ENCODE measurements at regions not wholly inside any gene's neighbourhood (a gene's known extent, or its start where the extent isn't known, plus 50 kb on each side); places are given as distances from the start of the nearest gene placed in this dataset.
A peak's percentile ranks its signal among the peaks of the same experiment; 100 is the strongest.
"Not testable (repeated sequence)": the region's sequence is repeated elsewhere in the genome, so short reads cannot be mapped to it uniquely, and the experiment has no call there.

- DNase-seq (ENCODE audit: low spot score), result not testable (repeated sequence)
These were observed 94.3 kb downstream of the KCNJ12 start for GRCh38 chr17:21470422-21470821.

GRCh38 chr17:21470861-21471260, 94.7 kb downstream of the KCNJ12 start:
- no peak for DNase-seq (ENCODE audit: low spot score)

- no peak for DNase-seq (ENCODE audit: low spot score)
These were observed 98.7 kb downstream of the KCNJ12 start for GRCh38 chr17:21474815-21475214.

DNA sequence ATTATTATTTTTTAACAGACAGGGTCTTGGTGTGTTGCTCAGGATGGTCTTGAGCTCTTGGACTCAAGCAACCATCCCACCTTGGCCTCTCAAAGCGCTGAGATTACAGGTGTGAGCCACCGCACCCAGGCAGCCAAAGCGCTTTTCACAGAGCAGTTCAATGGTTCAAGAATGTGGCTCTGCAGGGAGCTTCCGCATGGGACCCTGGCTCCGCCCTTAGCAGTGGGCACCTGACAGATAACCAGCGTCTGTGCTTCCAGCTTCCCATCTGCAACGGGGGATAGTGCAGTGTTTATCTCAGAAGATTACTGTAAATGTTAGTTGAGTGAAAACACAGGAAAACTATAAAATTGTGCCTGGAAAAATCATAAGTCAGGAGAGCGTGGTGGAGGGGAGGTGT, 99.4 kb downstream of the KCNJ12 start:
- DNase-seq (ENCODE audit: low spot score), result no peak

- no peak for DNase-seq (ENCODE audit: low spot score)
These were observed 100.7 kb downstream of the KCNJ12 start for GRCh38 chr17:21476867-21477266.

DNA sequence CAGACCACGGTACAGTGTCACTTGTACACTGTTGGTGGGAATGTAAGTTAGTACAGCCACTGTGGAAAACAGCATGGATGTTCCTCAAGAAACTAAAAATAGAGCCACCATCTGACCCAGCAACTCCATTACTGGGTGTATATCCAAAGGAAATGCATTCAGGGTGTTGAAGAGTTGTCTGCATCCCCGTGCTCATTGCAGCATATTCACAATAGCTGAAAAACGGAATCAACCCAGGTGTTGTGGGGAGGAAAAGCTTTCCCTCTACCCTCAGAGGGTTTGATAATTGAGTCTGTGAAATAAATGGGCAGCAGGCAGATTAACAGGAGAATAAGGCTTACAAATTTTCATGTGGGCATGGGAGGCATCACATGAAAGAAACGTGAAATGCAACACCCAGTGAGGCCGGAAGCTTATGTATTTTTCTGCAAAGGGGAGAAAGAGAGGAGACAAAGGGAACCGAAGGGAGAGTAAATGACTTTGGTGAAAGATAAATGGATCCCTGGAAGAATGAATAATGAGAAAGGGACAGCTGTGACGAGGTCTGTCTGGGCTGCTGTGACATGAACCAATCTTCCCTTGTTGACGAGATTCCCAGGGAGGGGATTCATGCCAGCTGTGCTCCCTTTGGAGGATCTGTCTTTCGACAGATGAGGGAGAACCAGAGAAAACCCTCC, 106.2 kb downstream of the KCNJ12 start:
- DNase-seq (ENCODE audit: low spot score), result no peak

DNA sequence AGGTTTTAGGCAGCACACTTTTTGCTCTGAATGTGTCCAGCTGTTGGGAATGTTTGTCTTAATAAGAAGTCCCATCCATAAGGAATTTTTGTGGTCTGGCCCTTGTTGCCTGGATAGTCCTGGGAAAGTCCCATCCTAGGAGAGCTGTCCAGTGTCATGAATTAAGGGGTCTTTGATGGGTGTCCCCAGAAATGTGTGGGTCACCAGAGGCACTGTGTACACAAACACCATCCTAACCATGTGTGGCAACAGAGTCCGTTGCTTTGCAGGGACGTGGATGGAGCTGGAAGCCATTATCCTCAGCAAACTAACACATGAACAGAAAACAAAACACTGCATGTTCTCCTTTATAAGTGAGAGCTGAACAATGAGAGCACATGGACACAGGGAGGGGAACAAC, 111.9 kb downstream of the KCNJ12 start:
- DNase-seq (ENCODE audit: low spot score), result not testable (repeated sequence)

DNA sequence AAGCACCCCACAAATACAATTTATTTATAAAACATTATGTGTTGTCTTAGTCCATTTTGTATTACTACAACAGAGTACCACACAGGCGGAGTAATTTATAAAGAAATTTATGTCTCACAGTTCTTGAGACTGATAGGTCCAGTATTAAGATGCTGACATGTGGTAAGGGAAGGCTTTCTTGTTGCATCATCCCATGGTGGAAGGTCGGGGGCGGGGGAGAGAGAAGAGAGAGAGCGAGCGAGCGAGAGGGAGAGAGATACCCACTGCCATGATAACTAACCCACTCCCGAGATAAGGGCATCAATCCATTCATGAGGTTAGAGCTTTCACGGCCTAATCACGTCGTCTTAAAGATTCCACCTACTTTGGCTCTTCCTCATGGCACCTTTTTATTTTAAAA, 117.8 kb downstream of the KCNJ12 start:
- no peak for DNase-seq (ENCODE audit: low spot score)

DNA sequence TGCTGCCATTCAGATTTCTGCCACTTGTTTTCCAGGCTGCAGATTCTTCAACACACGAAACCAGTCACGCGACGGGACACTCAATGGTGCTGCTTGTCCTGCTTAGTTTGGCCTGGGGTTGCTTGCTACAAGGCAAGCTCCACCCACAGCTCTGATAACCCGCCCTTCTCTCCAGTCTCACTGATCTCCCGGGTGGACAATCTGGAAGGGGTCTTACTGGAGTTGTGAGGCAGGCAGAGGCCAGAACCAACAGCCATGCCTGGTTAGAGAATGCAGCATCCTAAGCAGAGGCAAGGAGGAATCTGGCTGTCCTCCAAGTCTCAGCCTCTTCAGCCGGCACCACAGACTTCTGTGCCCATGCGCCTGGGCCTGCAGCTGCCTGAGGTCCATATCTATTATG, 119.1 kb downstream of the KCNJ12 start:
- DNase-seq (ENCODE audit: low spot score), result no peak

- DNase-seq (ENCODE audit: low spot score), result no peak
These were observed 123.9 kb downstream of the KCNJ12 start for GRCh38 chr17:21500064-21500463.

DNA sequence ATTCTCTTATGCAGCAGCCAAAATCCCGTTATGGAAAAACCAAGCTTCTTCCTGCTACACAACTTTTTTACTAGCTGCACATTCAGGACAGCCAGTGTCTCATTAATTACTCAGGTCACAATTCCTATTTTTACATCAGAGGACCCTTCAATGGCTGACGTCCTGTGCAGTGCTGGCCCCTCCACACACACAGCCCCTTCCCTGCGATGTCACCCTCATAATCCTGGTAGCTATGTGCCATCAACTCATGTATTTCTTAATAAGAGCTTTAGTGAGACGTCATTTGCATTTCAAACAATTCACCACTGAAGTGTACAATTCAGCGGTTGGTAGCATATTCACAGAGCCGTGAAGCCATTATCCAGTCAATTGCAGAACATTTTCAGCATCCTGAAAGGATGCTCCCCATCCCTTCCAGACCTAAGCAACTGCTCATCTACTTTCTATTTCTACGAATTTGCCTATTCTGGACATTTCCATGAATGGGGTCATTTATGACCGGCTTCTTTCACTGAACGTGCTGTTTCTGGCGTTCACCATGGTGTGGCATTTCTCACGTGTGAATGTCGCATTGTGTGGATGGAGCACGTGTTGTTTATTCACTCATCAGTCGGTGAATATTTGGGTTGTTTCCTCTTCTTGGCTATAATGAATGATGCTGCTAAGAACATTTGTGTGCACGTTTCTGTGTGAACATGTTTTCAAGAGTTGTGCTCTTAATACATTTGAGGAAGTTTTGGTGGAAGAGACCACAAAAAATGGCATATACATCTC, 126.0 kb downstream of the KCNJ12 start:
- not testable (repeated sequence) for DNase-seq (ENCODE audit: low spot score)

DNA sequence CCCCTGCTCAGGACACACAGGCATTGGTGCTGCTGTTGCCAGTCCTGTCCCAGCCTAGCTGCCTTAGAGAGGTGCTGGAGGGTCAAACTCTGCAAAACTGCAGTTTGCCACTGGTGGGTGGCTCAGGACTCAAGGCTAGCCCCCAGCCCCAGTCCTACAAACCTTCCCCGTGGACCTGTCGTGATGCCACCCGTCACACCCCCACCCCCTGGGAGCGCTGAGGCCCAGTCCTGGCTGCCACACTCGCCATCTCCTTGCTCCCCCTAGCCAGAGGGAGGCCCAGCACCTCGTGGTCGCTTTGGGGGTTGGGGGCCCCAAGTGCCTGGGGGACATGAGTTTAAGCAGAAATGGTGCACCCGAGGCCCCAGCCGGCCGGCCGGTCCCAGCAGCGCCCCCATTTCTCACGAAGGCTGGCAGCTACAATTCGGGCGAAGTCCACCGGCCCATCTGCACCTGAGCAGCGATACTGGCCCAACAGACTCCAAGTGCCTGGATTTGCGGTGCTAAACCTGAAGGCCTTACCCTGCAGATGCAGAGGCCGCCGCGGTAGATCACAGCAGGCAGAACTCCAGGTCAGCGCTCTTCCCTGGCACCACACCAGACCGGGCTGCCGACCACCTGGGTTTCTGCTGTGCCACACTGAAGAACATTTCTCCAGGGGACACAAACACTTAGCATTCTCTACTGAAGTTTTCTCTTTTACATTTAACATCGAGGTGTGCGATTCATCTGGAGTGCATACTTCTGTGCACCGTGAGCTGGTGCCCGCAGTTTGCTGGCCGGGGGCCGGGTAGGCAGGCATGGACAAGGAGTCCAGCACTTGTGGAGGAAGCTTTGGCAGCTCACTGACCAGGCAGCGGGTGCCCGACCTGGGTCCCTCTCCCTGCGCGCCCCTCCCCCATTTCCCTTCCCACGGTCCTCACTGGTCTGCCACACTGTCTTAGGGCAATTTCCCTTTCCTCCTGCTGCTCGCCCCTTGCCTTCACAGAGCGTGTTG, 130.0 kb downstream of the KCNJ12 start:
- DNase-seq (ENCODE audit: low spot score), result no peak

DNA sequence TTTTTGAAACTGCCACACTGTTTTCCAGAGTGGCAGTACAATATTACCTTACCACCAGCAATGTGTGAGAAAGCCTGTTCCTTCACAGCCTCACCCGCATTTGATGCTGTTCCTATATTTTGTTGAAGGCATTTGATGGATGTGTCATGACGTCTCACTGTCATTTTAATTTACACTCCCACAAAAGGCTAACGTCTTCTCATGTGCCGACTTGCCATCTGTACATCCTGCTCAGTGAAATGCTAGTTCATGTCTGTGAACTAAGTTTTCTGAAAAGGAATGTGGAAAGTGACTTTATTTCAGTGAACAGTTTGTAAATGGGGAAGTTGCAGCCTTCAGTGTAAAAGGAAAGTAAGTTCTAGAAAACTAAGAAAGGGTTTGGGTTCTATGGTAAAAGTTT, 131.6 kb downstream of the KCNJ12 start:
- DNase-seq (ENCODE audit: low spot score), result not testable (repeated sequence)

GRCh38 chr17:21508211-21508610, 132.1 kb downstream of the KCNJ12 start:
- DNase-seq (ENCODE audit: low spot score), result no peak

DNA sequence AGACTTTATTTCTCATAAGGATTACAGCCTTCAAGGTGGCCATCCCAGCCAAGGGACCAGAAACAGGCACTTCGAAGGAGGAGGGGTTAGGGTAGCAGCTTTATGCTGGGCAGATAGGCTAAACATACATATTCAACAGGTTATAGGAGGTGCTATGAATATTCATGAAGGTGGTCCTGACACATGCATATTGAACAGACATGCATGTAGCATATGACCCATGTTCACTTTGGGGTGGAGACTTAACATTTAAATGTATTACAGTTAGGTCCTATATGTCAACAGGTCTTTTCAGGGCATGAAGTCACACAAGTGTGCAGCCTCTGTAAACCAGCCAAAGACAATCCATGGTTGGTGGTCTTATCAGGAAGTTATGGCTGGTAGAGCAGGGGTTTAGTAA, 133.2 kb downstream of the KCNJ12 start:
- DNase-seq (ENCODE audit: low spot score), result not testable (repeated sequence)

DNA sequence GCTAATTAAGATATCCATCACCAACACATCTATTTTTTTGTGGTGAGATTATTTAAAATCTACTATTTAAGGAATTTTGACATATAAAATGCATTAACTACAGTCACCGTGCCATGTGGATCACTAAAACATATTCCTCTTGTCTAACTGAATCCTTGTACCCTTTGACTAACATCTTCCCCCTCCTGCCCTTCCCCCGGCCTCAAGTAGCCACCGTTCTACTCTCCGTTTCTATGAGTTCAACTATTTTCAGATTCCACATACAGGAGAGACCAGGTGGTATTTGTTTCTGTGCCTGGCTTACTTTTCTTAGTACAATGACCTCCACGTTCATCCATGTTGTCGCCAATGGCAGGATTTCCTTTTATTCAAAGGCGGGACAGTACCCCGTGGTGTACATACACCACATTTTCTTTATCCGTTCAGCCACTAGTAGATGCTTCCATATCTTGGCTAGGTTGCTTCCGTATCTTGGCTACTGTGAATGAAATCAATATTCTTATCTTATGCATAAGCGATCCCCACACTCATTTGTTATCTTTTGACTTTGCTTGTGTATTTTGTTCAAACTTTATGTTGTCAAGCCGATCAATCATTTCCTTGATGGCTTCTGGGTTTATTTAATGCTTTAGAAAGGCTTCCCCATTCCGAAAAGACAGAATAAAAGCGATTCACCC, 134.7 kb downstream of the KCNJ12 start:
- DNase-seq (ENCODE audit: low spot score), result no peak

DNA sequence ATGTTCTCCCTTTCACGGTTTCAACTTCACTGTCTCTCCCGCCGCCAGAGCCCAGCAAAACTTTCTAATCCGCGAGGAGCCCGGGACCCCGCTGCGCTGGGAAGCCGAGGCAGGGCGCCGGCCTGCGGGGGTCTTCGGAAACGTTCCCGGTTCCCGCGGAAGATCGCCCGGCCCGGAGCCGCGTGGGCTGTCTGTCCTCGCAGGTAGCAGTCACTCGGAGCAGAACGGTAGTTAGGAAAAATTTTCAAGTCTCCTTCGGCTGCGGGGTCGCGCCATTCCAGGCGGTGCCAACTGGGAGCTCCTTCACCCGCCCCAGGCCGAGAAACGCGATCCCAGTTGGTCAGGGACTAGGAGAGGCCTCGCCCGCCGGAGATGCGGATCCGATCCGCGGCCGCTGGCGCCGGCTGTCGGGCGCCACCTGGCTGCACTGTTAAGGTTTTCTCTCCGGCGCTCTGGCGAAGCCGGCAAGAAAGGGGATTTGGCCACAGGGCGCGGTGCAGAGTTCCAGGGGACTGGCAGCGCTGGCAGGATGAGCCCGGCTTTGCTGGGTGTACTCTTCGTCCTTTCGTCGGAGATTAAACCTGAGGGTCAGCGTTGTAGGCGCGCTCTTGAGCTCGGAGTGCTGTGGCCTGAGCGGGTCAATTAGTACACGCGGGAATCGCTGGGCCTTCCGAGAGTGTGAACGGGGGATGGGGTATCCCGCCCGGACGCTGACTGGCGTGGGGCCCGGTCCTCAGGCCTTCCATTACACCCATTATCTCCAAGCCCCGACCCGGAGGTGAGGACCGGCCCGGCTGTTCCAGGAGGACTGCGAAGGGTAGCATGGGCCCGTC, 135.4 kb downstream of the KCNJ12 start:
- peak; percentile 62 for DNase-seq (ENCODE audit: low spot score)

DNA sequence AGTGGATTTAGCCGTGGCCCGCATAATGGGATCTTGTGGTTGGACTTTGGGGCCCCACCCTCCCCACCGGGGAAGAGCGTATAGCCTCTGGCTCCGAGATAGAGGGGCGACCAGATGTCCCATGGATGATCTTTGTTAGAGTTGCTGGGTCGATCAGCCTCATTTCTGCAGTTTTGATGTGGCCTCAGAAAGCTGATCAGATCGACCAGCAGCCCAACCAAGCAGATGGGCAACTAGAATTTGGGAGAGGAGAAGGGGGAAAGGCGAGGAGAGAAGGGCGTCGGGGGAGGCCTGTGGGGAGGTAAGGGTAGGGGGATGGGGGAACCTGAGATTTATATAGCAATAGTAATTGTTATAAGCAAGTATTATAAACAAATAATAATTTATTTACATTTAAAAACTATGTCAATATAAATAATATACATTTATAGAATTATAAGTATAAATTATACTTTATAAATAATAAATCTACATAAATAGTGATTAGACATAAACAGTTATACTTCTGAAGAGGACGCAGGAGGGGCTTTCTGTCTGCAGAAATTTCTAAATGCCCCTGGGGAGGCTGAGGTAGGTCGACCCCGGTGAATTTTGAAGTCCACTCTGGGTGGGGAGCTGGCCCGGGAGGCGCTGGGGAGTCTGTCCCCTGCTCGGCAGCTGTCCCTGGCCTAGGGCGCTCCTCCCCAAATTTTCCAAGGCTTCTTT, 136.3 kb downstream of the KCNJ12 start:
- DNase-seq (ENCODE audit: low spot score), result no peak

- peak; percentile 59 for DNase-seq (ENCODE audit: low spot score)
These were observed 136.9 kb downstream of the KCNJ12 start for GRCh38 chr17:21513012-21513570.

DNA sequence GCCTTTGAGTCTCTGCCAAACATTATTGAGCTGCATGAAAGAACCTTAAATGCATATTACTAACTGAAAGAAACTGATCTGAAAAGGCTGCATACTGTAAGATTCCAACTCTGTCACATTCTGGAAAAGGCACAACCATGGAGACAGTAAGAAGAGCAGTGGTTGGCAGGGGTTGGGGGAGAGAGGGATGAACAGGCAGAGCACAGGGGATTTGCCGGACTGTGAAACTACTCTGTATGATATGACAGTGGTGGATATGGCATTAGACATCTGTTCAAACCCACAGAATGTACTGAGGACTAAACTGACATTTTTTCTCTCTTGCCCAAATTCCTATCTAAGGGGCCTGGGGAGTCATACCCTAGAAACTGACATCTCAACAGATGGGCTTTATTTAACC, 138.4 kb downstream of the KCNJ12 start:
- not testable (repeated sequence) for DNase-seq (ENCODE audit: low spot score)
